GM23338 (cell line): ENCODE measurements at regions not wholly inside any gene's neighbourhood (a gene's known extent, or its start where the extent isn't known, plus 50 kb on each side); places are given as distances from the start of the nearest gene placed in this dataset.

Experiments used
- CREB1 ChIP-seq: fragments of 250-450 bp; sonication (Bioruptor Pico); IDR thresholded peaks from 2 replicates; pipeline ENCODE4 v1.5.0; 2020; ENCODE audit warnings: low read depth, mild to moderate bottlenecking, moderate library complexity
- CTCF ChIP-seq, 2 experiments: fragments of 200-600 bp in 1 of 2; sonication (generic) in 1 of 2; conservative IDR thresholded peaks; 2 replicates each; pipeline versions ENCODE4 v1.5.1 to v1.6.1; 2016 to 2017; ENCODE audit warnings: antibody characterized with exemption in 2 of 2, low read depth in 2 of 2, mild to moderate bottlenecking in 2 of 2, moderate library complexity in 1 of 2
- EZH2 ChIP-seq: fragments of 200-600 bp; sonication (generic); IDR thresholded peaks from one replicate; pipeline ENCODE4 v1.8.0; 2017; ENCODE audit warnings: antibody characterized with exemption, mild to moderate bottlenecking, low read depth; ENCODE audit not compliant: unreplicated experiment
- EZH2phosphoT487 ChIP-seq: fragments of 200-600 bp; sonication (generic); IDR thresholded peaks from one replicate; pipeline ENCODE4 v1.8.1; 2018; ENCODE audit warnings: antibody characterized with exemption; ENCODE audit not compliant: unreplicated experiment
- JUNB ChIP-seq: IDR thresholded peaks from one replicate; pipeline ENCODE4 v1.6.1; 2016; ENCODE audit warnings: antibody characterized with exemption; ENCODE audit not compliant: unreplicated experiment
- NANOG ChIP-seq: IDR thresholded peaks from 2 replicates; pipeline ENCODE4 v1.6.1; 2016; ENCODE audit warnings: antibody characterized with exemption, borderline replicate concordance
- POLR2AphosphoS5 ChIP-seq: IDR thresholded peaks from 2 replicates; pipeline ENCODE4 v1.6.1; 2016; ENCODE audit warnings: antibody characterized with exemption, low read depth
- REST ChIP-seq: IDR thresholded peaks from one replicate; pipeline ENCODE4 v1.6.1; 2018; ENCODE audit warnings: antibody characterized with exemption; ENCODE audit not compliant: unreplicated experiment
- ZNF331 ChIP-seq: fragments of 250-450 bp; sonication (Bioruptor Pico); IDR thresholded peaks from 2 replicates; pipeline ENCODE4 v1.5.0; 2020; ENCODE audit warnings: low read depth, mild to moderate bottlenecking, moderate library complexity

DNA sequence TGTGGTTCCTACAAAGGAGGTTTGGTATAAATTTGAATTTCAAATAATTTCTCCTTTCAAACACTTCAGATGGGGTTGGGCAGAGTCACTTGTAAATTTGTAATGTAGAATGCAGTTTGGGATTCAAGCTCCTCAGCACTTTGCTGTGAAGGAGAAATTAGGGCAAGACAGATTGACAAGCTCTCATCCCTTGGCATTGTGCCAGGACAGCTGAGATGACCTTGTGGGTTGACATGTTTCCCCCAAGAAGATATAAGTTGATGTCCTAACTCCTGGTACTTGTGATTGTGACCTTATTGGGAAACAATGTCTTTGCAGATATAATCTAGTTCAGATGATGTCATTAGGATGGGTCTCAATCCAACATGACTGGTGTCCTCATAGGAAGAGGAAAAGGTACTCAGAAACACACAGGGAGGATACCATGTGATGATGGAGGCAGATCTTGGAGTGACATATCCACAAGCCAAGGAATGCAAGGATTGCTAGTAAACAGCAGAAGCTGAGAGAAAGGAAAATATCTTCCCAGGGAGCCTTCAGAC lies 408.3 kb downstream of the MED10 start:
- TF ChIP-seq CTCF (conservative IDR thresholded peaks at IDR 0.05; ENCODE audit: low read depth in 2 of 2), result no peak
- TF ChIP-seq EZH2, result no peak
- TF ChIP-seq REST, result no peak
- TF ChIP-seq JUNB, result no peak
- TF ChIP-seq POLR2AphosphoS5, result no peak
- TF ChIP-seq NANOG, result no peak
- no peak for TF ChIP-seq EZH2phosphoT487
- TF ChIP-seq ZNF331 (CRISPR knock-in tag), result no peak
- TF ChIP-seq CREB1 (CRISPR knock-in tag), result no peak
